ENCODE measurements at regions not wholly inside any gene's neighbourhood (a gene's known extent, or its start where the extent isn't known, plus 50 kb on each side); places are given as distances from the start of the nearest gene placed in this dataset.

DNA sequence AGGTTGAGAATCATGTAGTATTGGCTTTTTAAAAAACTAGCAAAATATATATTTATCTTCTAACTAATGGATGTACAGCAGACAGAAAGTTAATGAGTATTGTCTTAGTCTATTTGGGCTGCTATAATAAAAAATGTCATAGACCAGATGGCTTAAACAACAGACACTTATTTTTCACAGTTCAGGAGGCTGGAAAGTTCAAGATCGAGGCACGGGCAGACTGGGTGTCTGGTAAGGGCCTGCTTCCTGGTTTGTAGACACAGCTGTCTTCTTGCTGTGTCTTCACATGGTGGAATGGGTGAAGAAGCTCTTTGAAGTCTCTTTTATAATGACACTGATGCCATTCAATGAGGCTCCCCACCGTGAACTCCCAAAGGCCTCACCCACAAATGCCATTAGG lies 70.1 kb upstream of the KRR1 start:
- TF ChIP-seq, protein P1, sequence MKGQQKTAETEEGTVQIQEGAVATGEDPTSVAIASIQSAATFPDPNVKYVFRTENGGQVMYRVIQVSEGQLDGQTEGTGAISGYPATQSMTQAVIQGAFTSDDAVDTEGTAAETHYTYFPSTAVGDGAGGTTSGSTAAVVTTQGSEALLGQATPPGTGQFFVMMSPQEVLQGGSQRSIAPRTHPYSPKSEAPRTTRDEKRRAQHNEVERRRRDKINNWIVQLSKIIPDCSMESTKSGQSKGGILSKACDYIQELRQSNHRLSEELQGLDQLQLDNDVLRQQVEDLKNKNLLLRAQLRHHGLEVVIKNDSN (IDR thresholded peaks at IDR 0.05): no peak
- TF ChIP-seq EP300 (IDR thresholded peaks at IDR 0.05; ENCODE audit: borderline replicate concordance) (no peak), NFIC (IDR thresholded peaks at IDR 0.05) (no peak), CEBPB (IDR thresholded peaks at IDR 0.05) (no peak), FOXM1 (IDR thresholded peaks at IDR 0.05; ENCODE audit: borderline replicate concordance, low read depth) (no peak), YY1 (IDR thresholded peaks at IDR 0.05; ENCODE audit: low read depth) (no peak), TAF1 (IDR thresholded peaks at IDR 0.05; ENCODE audit: low read depth) (no peak), TCF12 (IDR thresholded peaks at IDR 0.05; ENCODE audit: low read depth) (no peak), CREB1 (IDR thresholded peaks at IDR 0.05; ENCODE audit: low read depth) (no peak), RAD21 (IDR thresholded peaks at IDR 0.05; ENCODE audit: low read depth) (no peak), TEAD4 (IDR thresholded peaks at IDR 0.05) (no peak), ZBTB7A (IDR thresholded peaks at IDR 0.05; ENCODE audit: low read depth) (no peak), EGR1 (IDR thresholded peaks at IDR 0.05) (no peak)
- TF ChIP-seq, protein P2, sequence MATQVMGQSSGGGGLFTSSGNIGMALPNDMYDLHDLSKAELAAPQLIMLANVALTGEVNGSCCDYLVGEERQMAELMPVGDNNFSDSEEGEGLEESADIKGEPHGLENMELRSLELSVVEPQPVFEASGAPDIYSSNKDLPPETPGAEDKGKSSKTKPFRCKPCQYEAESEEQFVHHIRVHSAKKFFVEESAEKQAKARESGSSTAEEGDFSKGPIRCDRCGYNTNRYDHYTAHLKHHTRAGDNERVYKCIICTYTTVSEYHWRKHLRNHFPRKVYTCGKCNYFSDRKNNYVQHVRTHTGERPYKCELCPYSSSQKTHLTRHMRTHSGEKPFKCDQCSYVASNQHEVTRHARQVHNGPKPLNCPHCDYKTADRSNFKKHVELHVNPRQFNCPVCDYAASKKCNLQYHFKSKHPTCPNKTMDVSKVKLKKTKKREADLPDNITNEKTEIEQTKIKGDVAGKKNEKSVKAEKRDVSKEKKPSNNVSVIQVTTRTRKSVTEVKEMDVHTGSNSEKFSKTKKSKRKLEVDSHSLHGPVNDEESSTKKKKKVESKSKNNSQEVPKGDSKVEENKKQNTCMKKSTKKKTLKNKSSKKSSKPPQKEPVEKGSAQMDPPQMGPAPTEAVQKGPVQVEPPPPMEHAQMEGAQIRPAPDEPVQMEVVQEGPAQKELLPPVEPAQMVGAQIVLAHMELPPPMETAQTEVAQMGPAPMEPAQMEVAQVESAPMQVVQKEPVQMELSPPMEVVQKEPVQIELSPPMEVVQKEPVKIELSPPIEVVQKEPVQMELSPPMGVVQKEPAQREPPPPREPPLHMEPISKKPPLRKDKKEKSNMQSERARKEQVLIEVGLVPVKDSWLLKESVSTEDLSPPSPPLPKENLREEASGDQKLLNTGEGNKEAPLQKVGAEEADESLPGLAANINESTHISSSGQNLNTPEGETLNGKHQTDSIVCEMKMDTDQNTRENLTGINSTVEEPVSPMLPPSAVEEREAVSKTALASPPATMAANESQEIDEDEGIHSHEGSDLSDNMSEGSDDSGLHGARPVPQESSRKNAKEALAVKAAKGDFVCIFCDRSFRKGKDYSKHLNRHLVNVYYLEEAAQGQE (IDR thresholded peaks at IDR 0.05; ENCODE audit: low read depth): no peak
- TF ChIP-seq, protein P3, sequence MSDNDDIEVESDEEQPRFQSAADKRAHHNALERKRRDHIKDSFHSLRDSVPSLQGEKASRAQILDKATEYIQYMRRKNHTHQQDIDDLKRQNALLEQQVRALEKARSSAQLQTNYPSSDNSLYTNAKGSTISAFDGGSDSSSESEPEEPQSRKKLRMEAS (IDR thresholded peaks at IDR 0.05): no peak

DNA sequence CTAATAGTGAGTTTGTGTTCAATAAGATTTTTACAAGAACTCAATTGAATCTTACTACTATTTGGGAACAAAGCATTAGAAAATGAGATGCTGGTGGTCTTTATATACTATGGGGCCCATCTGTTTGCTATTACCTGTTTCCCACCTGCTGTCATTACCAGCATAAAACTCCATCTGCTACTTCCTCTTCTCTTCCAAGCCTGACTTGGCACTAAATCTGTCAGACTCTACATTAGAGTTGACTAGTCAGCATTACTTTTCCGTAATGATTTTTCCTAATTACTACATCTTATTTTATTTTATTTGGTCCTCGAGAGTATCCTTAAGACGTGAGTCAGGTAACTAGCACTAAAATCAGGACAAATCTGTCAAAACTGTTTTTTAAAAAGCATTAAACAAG lies 68.1 kb upstream of the KRR1 start:
- TF ChIP-seq NFIC (IDR thresholded peaks at IDR 0.05): no peak
- TF ChIP-seq, protein P3 (IDR thresholded peaks at IDR 0.05): no peak
- no peak for TF ChIP-seq YY1 (IDR thresholded peaks at IDR 0.05; ENCODE audit: low read depth)
- no peak for TF ChIP-seq CEBPB (IDR thresholded peaks at IDR 0.05)
- TF ChIP-seq, protein P1 (IDR thresholded peaks at IDR 0.05): no peak
- TF ChIP-seq RAD21 (IDR thresholded peaks at IDR 0.05; ENCODE audit: low read depth): no peak
- TF ChIP-seq CREB1 (IDR thresholded peaks at IDR 0.05; ENCODE audit: low read depth): no peak
- no peak for TF ChIP-seq TCF12 (IDR thresholded peaks at IDR 0.05; ENCODE audit: low read depth)
- TF ChIP-seq, protein P2 (IDR thresholded peaks at IDR 0.05; ENCODE audit: low read depth): no peak
- no peak for TF ChIP-seq FOXM1 (IDR thresholded peaks at IDR 0.05; ENCODE audit: borderline replicate concordance, low read depth)
- TF ChIP-seq TAF1 (IDR thresholded peaks at IDR 0.05; ENCODE audit: low read depth): no peak
- TF ChIP-seq EP300 (IDR thresholded peaks at IDR 0.05; ENCODE audit: borderline replicate concordance): no peak
- TF ChIP-seq EGR1 (IDR thresholded peaks at IDR 0.05): no peak

DNA sequence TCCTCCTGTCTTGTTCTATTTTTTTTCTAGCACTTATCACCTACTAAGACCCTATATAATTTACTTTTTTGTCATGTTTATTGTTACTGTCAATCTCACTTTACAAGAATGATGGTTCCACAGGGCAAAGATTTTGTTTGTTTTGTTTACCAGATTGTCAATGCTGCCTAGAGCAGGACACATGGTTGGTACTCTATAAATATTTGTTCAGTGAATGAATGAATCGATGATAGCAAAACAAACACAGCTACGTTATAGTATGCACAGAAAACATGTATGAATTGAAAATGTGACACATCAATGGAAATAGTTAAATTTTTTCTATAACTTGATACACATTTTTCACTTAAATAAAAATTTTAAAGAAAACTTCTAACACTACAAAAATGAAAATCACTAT lies 67.1 kb upstream of the KRR1 start:
- TF ChIP-seq CEBPB (IDR thresholded peaks at IDR 0.05) (no peak), NFIC (IDR thresholded peaks at IDR 0.05) (no peak), TCF12 (IDR thresholded peaks at IDR 0.05; ENCODE audit: low read depth) (no peak), RAD21 (IDR thresholded peaks at IDR 0.05; ENCODE audit: low read depth) (no peak), TEAD4 (IDR thresholded peaks at IDR 0.05) (no peak), ZBTB7A (IDR thresholded peaks at IDR 0.05; ENCODE audit: low read depth) (no peak), CREB1 (IDR thresholded peaks at IDR 0.05; ENCODE audit: low read depth) (no peak), YY1 (IDR thresholded peaks at IDR 0.05; ENCODE audit: low read depth) (no peak)
- TF ChIP-seq, protein P2 (IDR thresholded peaks at IDR 0.05; ENCODE audit: low read depth): no peak
- TF ChIP-seq, protein P3 (IDR thresholded peaks at IDR 0.05): no peak

DNA sequence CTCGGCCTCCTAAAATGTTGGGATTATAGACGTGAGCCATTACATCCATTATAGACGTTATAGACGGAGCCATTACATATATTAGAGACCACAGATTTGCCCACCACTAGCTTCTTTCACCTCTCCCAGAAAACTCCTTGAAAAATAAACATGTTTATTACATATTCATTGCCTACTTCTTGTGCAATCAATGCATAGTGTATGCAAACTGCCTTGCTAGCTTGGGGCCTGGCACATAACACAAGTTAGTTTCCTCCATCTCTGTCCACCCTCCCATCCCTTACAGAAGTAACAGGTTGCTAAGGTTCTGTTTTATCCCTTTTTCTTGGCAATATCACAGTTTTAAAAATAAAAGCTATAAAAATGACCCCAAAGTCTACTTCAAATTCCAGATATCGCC lies 66.4 kb upstream of the KRR1 start:
- TF ChIP-seq CEBPB (IDR thresholded peaks at IDR 0.05) (no peak), EP300 (IDR thresholded peaks at IDR 0.05; ENCODE audit: borderline replicate concordance) (no peak), TAF1 (IDR thresholded peaks at IDR 0.05; ENCODE audit: low read depth) (no peak), ZBTB7A (IDR thresholded peaks at IDR 0.05; ENCODE audit: low read depth) (no peak), RAD21 (IDR thresholded peaks at IDR 0.05; ENCODE audit: low read depth) (no peak), CREB1 (IDR thresholded peaks at IDR 0.05; ENCODE audit: low read depth) (no peak), NFIC (IDR thresholded peaks at IDR 0.05) (no peak)
- TF ChIP-seq, protein P3 (IDR thresholded peaks at IDR 0.05): no peak
- TF ChIP-seq, protein P1 (IDR thresholded peaks at IDR 0.05): no peak

Data from Ishikawa (cell line).